Neutrophil (primary cell): ENCODE measurements at regions not wholly inside any gene's neighbourhood (a gene's known extent, or its start where the extent isn't known, plus 50 kb on each side); places are given as distances from the start of the nearest gene placed in this dataset.
"Not testable (repeated sequence)": the region's sequence is repeated elsewhere in the genome, so short reads cannot be mapped to it uniquely, and the experiment has no call there.

Source experiments
- H3K27ac ChIP-seq: fragments of 200-600 bp; sonication (generic); 2 replicates; pipeline ENCODE4 v1.5.1; 2016; ENCODE audit warnings: mild to moderate bottlenecking, moderate library complexity
- H3K27me3 ChIP-seq: fragments of 200-600 bp; sonication (generic); 2 replicates; pipeline ENCODE4 v1.6.0; 2016; ENCODE audit warnings: mild to moderate bottlenecking
- H3K36me3 ChIP-seq: fragments of 200-600 bp; sonication (generic); 2 replicates; pipeline ENCODE4 v1.5.1; 2017
- H3K4me1 ChIP-seq, 2 experiments: fragments of 200-600 bp in 1 of 2; sonication (generic) in 1 of 2; 1 replicate in 1 of 2; 2 replicates in 1 of 2; pipeline versions ENCODE4 v1.5.1 to v1.6.1; 2013 to 2016; ENCODE audit warnings: low read depth in 1 of 2, low read length in 1 of 2, mild to moderate bottlenecking in 1 of 2, moderate library complexity in 1 of 2; ENCODE audit not compliant: control insufficient read depth in 1 of 2, insufficient read depth in 1 of 2
- H3K4me3 ChIP-seq, 2 experiments: fragments of 200-600 bp in 1 of 2; sonication (generic) in 1 of 2; 1 replicate in 1 of 2; 2 replicates in 1 of 2; pipeline ENCODE4 v1.5.1; 2013 to 2016; ENCODE audit warnings: low read depth in 1 of 2, low read length in 1 of 2, mild to moderate bottlenecking in 1 of 2, moderate library complexity in 1 of 2
- H3K9me3 ChIP-seq: fragments of 200-600 bp; sonication (generic); 2 replicates; pipeline ENCODE4 v1.5.1; 2016
- TF ChIP-seq, protein P1 (sequence below): fragments of 200-600 bp; sonication (generic); IDR thresholded peaks from 2 replicates; pipeline ENCODE4 v1.5.1; 2016; ENCODE audit warnings: antibody characterized with exemption

DNA sequence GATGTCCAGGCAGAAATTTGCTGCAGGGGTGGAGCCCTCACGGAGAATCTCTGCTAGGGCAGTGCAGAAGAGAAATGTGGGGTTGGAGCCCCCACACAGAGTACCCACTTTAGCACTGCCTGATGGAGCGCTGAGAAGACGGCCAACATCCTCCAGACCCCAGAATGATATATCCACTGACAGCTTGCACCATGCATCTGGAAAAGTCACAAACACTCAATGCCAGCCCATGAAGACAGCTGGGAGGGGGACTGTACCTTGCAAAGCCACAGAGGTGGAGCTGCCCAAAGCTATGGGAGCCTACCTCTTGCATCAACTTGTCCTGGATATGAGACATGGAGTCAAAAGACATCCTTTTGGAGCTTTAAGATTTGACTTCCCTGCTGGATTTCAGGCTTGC, 426.3 kb upstream of the FAM174A start:
- TF ChIP-seq, protein P1, sequence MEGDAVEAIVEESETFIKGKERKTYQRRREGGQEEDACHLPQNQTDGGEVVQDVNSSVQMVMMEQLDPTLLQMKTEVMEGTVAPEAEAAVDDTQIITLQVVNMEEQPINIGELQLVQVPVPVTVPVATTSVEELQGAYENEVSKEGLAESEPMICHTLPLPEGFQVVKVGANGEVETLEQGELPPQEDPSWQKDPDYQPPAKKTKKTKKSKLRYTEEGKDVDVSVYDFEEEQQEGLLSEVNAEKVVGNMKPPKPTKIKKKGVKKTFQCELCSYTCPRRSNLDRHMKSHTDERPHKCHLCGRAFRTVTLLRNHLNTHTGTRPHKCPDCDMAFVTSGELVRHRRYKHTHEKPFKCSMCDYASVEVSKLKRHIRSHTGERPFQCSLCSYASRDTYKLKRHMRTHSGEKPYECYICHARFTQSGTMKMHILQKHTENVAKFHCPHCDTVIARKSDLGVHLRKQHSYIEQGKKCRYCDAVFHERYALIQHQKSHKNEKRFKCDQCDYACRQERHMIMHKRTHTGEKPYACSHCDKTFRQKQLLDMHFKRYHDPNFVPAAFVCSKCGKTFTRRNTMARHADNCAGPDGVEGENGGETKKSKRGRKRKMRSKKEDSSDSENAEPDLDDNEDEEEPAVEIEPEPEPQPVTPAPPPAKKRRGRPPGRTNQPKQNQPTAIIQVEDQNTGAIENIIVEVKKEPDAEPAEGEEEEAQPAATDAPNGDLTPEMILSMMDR = no peak
- Histone ChIP-seq H3K27ac (no peak overlapping the region), H3K36me3 (no peaks in the 10 kb centered on the region), H3K4me1 (no peaks in the 10 kb centered on the region), H3K4me3 (no peak overlapping the region), H3K27me3 (no peaks in the 10 kb centered on the region), H3K9me3 (no peaks in the 10 kb centered on the region)

DNA sequence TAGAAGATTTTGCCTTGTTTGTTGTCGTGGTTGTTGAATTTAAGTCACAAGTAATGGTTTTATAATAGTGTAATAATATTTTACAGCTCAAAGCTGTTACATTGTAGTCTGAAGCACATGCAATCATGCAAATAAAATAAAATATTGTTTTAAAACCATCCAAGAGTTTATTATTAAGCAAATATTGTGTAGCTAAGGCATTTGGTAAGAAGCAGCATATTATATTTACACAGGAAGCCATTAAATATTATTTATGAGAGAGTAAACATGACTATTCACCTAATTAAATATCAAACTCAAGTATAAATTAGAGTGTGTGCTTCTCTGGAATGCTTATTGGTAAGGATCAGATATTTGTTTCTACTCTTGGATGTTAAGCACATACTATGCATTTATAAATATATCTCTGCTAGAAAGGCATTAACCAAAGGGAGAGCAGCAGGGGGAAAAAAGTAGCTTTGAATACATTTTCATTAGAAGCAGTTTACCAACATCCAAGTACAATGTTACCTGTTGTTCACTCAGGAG, 431.5 kb upstream of the FAM174A start:
- not testable (repeated sequence) for H3K4me3 ChIP-seq, H3K4me1 ChIP-seq, H3K27me3 ChIP-seq, H3K9me3 ChIP-seq, H3K27ac ChIP-seq, H3K36me3 ChIP-seq

DNA sequence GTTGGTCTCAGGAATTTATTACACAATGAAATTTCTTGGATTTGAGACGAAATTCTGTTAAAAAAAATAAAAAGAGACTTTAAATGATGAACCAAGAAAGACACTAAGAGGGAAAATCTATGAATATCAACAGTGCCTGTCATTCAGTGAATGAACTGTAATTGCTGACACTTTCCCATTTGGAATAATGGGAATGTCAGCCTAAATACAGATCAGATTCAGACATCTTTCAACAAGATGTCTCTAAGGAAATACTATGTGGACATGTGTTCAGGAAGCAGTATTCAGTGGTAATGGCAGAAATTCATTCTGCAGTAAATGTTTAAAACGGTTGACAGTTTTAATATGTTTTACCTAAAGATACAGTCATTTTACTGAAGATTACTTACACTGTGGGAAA, 433.7 kb upstream of the FAM174A start:
- not testable (repeated sequence) for H3K36me3 ChIP-seq, H3K4me3 ChIP-seq, H3K27ac ChIP-seq, H3K27me3 ChIP-seq, H3K9me3 ChIP-seq, H3K4me1 ChIP-seq

DNA sequence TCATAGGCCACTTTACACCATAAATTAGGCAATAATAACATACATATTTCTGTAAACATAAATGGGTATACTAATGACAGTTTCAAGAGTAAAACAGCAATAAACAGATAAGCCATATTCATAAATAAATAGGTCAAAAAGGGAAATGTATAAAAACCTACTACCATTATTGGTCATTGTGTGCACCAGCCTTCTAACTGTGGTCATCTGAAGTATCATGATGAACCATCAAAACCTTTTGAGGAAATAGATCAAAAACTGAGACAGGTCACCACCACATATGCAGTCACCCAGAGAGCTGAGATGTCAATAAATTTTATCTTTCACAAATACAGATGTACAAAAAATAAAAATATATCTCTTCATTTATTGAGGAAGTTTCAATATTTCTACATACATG, 438.8 kb upstream of the FAM174A start:
- not testable (repeated sequence) for H3K27me3 ChIP-seq, H3K4me1 ChIP-seq, H3K36me3 ChIP-seq, H3K27ac ChIP-seq, H3K4me3 ChIP-seq, H3K9me3 ChIP-seq

DNA sequence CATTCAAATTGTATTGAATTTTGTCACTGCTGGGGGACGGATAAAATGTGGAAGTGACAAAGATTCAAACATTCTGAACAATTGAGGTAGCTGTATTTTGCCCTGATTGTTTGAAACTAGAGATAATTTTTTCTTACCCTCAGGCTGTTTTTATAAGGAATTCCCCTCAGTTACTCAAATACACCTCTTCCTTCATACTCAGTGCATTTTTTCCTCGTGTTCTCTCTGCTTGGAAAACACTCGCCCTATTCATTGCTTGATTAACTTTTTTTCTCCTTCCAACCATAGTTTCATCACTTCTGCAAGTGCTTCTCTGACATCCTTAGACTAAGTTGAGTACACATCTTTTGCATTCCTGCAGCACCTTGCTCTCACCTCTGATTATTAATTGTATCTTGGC, 454.5 kb upstream of the FAM174A start:
- not testable (repeated sequence) for H3K36me3 ChIP-seq, H3K27me3 ChIP-seq, H3K4me1 ChIP-seq, H3K4me3 ChIP-seq, H3K9me3 ChIP-seq, H3K27ac ChIP-seq

DNA sequence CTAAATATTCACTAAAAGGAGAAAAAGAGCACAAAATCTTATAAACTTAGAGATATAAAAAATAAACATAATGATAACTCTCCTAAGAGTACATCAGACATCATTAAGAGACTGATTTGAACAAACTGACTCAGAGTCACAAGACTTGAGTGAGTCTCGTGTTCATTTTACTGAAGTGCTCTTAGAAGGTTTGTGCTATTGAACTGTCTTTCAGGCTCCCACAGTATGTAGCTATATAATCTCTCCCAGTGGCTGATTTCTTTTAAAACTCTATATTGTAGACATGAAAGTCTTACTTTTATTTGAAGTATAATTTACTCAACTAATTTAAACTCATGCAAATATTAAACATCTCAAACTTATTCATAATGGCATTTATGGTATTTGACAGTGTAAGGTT, 456.0 kb upstream of the FAM174A start:
- not testable (repeated sequence) for H3K27ac ChIP-seq, H3K36me3 ChIP-seq, H3K4me3 ChIP-seq, H3K9me3 ChIP-seq, H3K4me1 ChIP-seq, H3K27me3 ChIP-seq

DNA sequence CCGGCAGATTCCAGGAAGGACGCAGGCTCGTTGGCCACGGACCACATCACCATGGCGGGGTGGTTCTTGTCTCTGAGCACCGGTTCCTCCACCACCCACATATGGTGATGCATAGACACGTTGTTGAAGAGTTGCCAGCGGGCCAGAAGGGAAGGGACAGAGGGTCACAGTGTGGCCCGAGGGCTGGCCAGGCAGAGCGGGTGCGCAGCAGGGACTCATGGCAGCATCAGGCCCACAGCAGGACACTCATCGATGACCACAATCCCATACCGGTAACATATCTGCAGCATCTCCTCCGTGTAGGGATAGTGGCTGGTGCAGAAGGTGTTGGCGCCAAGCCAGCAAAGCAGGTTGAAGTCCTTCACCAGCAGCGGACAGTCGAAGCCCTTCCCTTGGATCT, 469.2 kb upstream of the FAM174A start:
- not testable (repeated sequence) for H3K27ac ChIP-seq, H3K27me3 ChIP-seq, H3K9me3 ChIP-seq, H3K4me3 ChIP-seq, H3K36me3 ChIP-seq, H3K4me1 ChIP-seq

DNA sequence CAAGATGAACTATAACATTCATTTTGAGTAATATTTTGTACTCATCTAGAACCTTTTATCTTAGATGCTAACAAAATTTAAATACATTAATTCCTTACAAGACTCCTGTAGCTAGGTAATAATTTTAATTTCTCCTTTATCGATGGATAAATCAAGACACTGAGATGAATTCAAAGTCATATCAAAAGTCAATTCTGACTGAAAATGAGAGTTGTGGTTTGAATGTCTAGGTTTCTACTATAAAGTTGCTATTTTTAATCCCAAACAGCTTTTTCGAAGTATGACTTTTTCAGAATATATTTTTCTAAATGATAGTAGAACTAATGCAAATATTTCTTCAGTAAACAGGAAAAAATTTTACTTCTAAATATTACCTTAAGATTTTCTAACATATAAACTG, 491.7 kb upstream of the FAM174A start:
- Histone ChIP-seq H3K9me3 (no peaks in the 10 kb centered on the region), H3K36me3 (no peaks in the 10 kb centered on the region), H3K4me1 (no peaks in the 10 kb centered on the region), H3K27me3 (no peaks in the 10 kb centered on the region), H3K27ac (no peak overlapping the region), H3K4me3 (no peak overlapping the region)
- TF ChIP-seq, protein P1 = no peak

DNA sequence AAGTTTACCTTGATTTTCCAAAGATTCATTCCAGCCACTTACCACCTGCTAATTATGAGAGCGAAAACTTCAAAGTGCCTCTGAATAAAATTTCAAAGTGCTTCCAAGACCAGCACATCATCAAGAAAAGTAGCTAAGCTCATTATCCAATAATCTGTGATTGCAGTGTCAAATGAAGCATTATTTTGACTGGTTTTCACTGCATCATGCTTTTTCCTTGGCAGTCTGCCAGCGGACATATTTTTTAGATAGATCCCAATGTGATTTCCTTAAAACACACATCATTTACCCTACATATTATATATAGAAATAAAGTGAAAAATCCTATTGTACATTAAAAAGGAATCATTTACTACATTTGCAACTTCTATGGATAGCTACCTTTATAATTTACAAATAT, 508.6 kb upstream of the FAM174A start:
- Histone ChIP-seq H3K4me1 (no peaks in the 10 kb centered on the region), H3K27me3 (no peaks in the 10 kb centered on the region), H3K9me3 (no peaks in the 10 kb centered on the region), H3K36me3 (no peaks in the 10 kb centered on the region), H3K27ac (no peak overlapping the region), H3K4me3 (no peak overlapping the region)
- TF ChIP-seq, protein P1 = no peak
